PC-3 (cell line): ENCODE measurements at regions not wholly inside any gene's neighbourhood (a gene's known extent, or its start where the extent isn't known, plus 50 kb on each side); places are given as distances from the start of the nearest gene placed in this dataset.

Experiments
- ATAC-seq: fragments of 200-7000 bp; cut with Tn5 transposase; 2 replicates; pipeline ENCODE4 v1.9.1; 2020; ENCODE audit warnings: mild to moderate bottlenecking, moderate library complexity
- BruUV-seq: library from RNA; stranded (reverse); fragments of 400-500 nt; replicated peaks from 2 replicates; lab custom pipeline; 2021; lab: Mats Ljungman, UMichigan
- CTCF ChIA-PET: fragments of 300-600 bp; sonication (Branson Sonifier 250); formaldehyde crosslinking; loops from one replicate; lab custom pipeline; 2022; ENCODE audit warnings: antibody characterized with exemption; lab: Charles Lee
- POLR2A ChIA-PET: fragments of 300-600 bp; sonication (Branson Sonifier 250); formaldehyde crosslinking; loops from one replicate; lab custom pipeline; 2022; ENCODE audit warnings: antibody characterized with exemption; ENCODE audit not compliant: unreplicated experiment; lab: Charles Lee
- DNase-seq: peaks from one replicate; pipeline ENCODE4 v3.0.0-alpha.2; 2015
- H2AFZ ChIP-seq: fragments of 300-600 bp; sonication (generic); 2 replicates; pipeline ENCODE4 v1.6.0; 2016; ENCODE audit warnings: antibody characterized with exemption, low read length
- H3F3A ChIP-seq: fragments of 300-600 bp; sonication (generic); one replicate; pipeline ENCODE4 v1.6.0; 2017; ENCODE audit warnings: antibody characterized with exemption, low read length, control low read depth, mild to moderate bottlenecking; ENCODE audit not compliant: unreplicated experiment
- H3K27ac ChIP-seq: fragments of 300-600 bp; sonication (generic); 2 replicates; pipeline ENCODE4 v1.5.1; 2016; ENCODE audit warnings: mild to moderate bottlenecking, low read length
- H3K27me3 ChIP-seq: fragments of 300-600 bp; sonication (generic); 2 replicates; pipeline ENCODE4 v1.6.1; 2016; ENCODE audit warnings: low read length, mixed read lengths
- H3K36me3 ChIP-seq: fragments of 300-600 bp; sonication (generic); 2 replicates; pipeline ENCODE4 v1.6.1; 2016; ENCODE audit warnings: low read depth, mixed run types, low read length, mixed read lengths
- H3K4me1 ChIP-seq: fragments of 300-600 bp; sonication (generic); 2 replicates; pipeline ENCODE4 v1.5.1; 2016; ENCODE audit warnings: low read length; ENCODE audit not compliant: insufficient read depth
- H3K4me2 ChIP-seq: fragments of 300-600 bp; sonication (generic); 2 replicates; pipeline ENCODE4 v1.6.0; 2016; ENCODE audit warnings: low read length
- H3K4me3 ChIP-seq: fragments of 300-600 bp; sonication (generic); 2 replicates; pipeline ENCODE4 v1.5.1; 2016; ENCODE audit warnings: mild to moderate bottlenecking, low read length, mixed read lengths
- H3K79me2 ChIP-seq: fragments of 300-600 bp; sonication (generic); 2 replicates; pipeline ENCODE4 v1.6.1; 2017; ENCODE audit warnings: low read length, mixed read lengths
- H3K9ac ChIP-seq: fragments of 300-600 bp; sonication (generic); 2 replicates; pipeline ENCODE4 v1.6.0; 2016; ENCODE audit warnings: mild to moderate bottlenecking, low read length
- H3K9me2 ChIP-seq: fragments of 300-600 bp; sonication (generic); replicated peaks from 2 replicates; pipeline ENCODE4 v1.6.1; 2016; ENCODE audit warnings: mixed run types, low read length, mixed read lengths
- H3K9me3 ChIP-seq: fragments of 300-600 bp; sonication (generic); 2 replicates; pipeline ENCODE4 v1.6.1; 2016; ENCODE audit warnings: low read length, mixed read lengths
- H4K20me1 ChIP-seq: fragments of 300-600 bp; sonication (generic); 2 replicates; pipeline ENCODE4 v1.6.1; 2016; ENCODE audit warnings: low read length, mixed read lengths
- CTCF ChIP-seq: fragments of 300-600 bp; sonication (generic); conservative IDR thresholded peaks from 2 replicates; pipeline ENCODE4 v1.5.1; 2017; ENCODE audit warnings: antibody characterized with exemption, low read depth, mild to moderate bottlenecking, low read length
- EZH2 ChIP-seq: fragments of 300-600 bp; sonication (generic); IDR thresholded peaks from one replicate; pipeline ENCODE4 v1.6.1; 2017; ENCODE audit warnings: antibody characterized with exemption, mild to moderate bottlenecking, low read length; ENCODE audit not compliant: unreplicated experiment
- EZH2phosphoT487 ChIP-seq: fragments of 300-600 bp; sonication (generic); IDR thresholded peaks from 2 replicates; pipeline ENCODE4 v1.6.1; 2018; ENCODE audit warnings: mild to moderate bottlenecking, antibody characterized with exemption, low read length, borderline replicate concordance
- intact Hi-C: fragments of 100-400 bp; cut with micrococcal nuclease; formaldehyde crosslinking; loops from 2 replicates; pipeline ENCODE4 v1.9.0; 2023

GRCh38 chr1:59107516-59107915, 189.4 kb upstream of the FGGY start:
- Histone ChIP-seq H3K9me2 (no peaks in the 10 kb centered on the region), H3K4me2 (no peak overlapping the region), H3K27me3 (no peaks in the 10 kb centered on the region), H4K20me1 (no peaks in the 10 kb centered on the region), H3K79me2 (no peaks in the 10 kb centered on the region), H3K4me3 (no peak overlapping the region), H2AFZ (no peak overlapping the region), H3K9ac (no peak overlapping the region), H3K36me3 (no peaks in the 10 kb centered on the region), H3K9me3 (no peaks in the 10 kb centered on the region), H3F3A (no peaks in the 10 kb centered on the region), H3K27ac (no peak overlapping the region), H3K4me1 (no peaks in the 10 kb centered on the region)
- ChIA-PET CTCF (no interaction called here), POLR2A (no interaction called here)
- ATAC-seq = no peak
- no TSS peak for BruUV-seq
- intact Hi-C loops = no loop called here
- DNase-seq = no peak
- no peak for TF ChIP-seq EZH2phosphoT487

- Histone ChIP-seq H3K9me2 (no peaks in the 10 kb centered on the region), H3K4me1 (peaks cover 1% of the 10 kb centered on the region; the same call in 1 of the 2 replicates), H3K27me3 (no peaks in the 10 kb centered on the region), H3K9ac (no peak overlapping the region), H2AFZ (no peak overlapping the region), H3F3A (no peaks in the 10 kb centered on the region), H3K36me3 (no peaks in the 10 kb centered on the region), H3K4me2 (no peak overlapping the region), H4K20me1 (no peaks in the 10 kb centered on the region), H3K27ac (no peak overlapping the region), H3K9me3 (no peaks in the 10 kb centered on the region), H3K79me2 (no peaks in the 10 kb centered on the region), H3K4me3 (no peak overlapping the region)
- ATAC-seq = no peak
- no TSS peak for BruUV-seq
- ChIA-PET POLR2A (no interaction called here), CTCF (no interaction called here)
- TF ChIP-seq EZH2 (no peak), CTCF (no peak), EZH2phosphoT487 (no peak)
- intact Hi-C loops = no loop called here
- DNase-seq = no peak
Observed at GRCh38 chr1:59107916-59108315, 189.0 kb upstream of the FGGY start.

- Histone ChIP-seq H3K36me3 (no peaks in the 10 kb centered on the region), H3K4me1 (peaks cover 9% of the 10 kb centered on the region; the same call in 1 of the 2 replicates), H3K4me3 (no peak overlapping the region), H3K4me2 (no peak overlapping the region), H3K79me2 (no peaks in the 10 kb centered on the region), H2AFZ (no peak overlapping the region), H3K9me2 (no peaks in the 10 kb centered on the region), H3K9ac (no peak overlapping the region), H3K9me3 (no peaks in the 10 kb centered on the region), H3F3A (no peaks in the 10 kb centered on the region), H4K20me1 (no peaks in the 10 kb centered on the region), H3K27me3 (no peaks in the 10 kb centered on the region), H3K27ac (no peak overlapping the region)
- ATAC-seq = no peak
- TF ChIP-seq EZH2phosphoT487 (no peak), CTCF (no peak)
- no peak for DNase-seq
- ChIA-PET POLR2A (interaction anchor here (0.6 kb wide), 1 partner anchor 86 kb away, joined by 3 read pairs; no protein-coding TSS in a partner anchor), CTCF (no interaction called here)
- BruUV-seq = no TSS peak
- intact Hi-C loops = no loop called here
Observed at GRCh38 chr1:59108481-59109317, 188.2 kb upstream of the FGGY start.
